Raji (cell line): ENCODE measurements at regions not wholly inside any gene's neighbourhood (a gene's known extent, or its start where the extent isn't known, plus 50 kb on each side); places are given as distances from the start of the nearest gene placed in this dataset.

Experiments
- POLR2A ChIP-seq: IDR thresholded peaks from 2 replicates; pipeline ENCODE4 v1.6.1; 2011; ENCODE audit warnings: low read depth, low read length, control low read depth; ENCODE audit not compliant: insufficient read depth

GRCh38 chr6:105871542-105871941 lies 214.6 kb upstream of the PRDM1 start:
- no peak for TF ChIP-seq POLR2A

- no peak for TF ChIP-seq POLR2A
Observed at GRCh38 chr6:105869835-105870440, 216.2 kb upstream of the PRDM1 start.

GRCh38 chr6:105868823-105869460 lies 217.2 kb upstream of the PRDM1 start:
- no peak for TF ChIP-seq POLR2A

- TF ChIP-seq POLR2A = no peak
Observed at GRCh38 chr6:105867821-105868220, 218.3 kb upstream of the PRDM1 start.

- no peak for TF ChIP-seq POLR2A
Observed at GRCh38 chr6:105867277-105867676, 218.9 kb upstream of the PRDM1 start.

- no peak for TF ChIP-seq POLR2A
Observed at GRCh38 chr6:105862936-105863607, 223.1 kb upstream of the PRDM1 start.

GRCh38 chr6:105859457-105859856 lies 226.7 kb upstream of the PRDM1 start:
- no peak for TF ChIP-seq POLR2A

- TF ChIP-seq POLR2A = no peak
Observed at GRCh38 chr6:105855433-105855832, 230.7 kb upstream of the PRDM1 start.

GRCh38 chr6:105851606-105852005 lies 234.5 kb upstream of the PRDM1 start:
- no peak for TF ChIP-seq POLR2A

- TF ChIP-seq POLR2A = no peak
Observed at GRCh38 chr6:105851113-105851580, 235.0 kb upstream of the PRDM1 start.

- no peak for TF ChIP-seq POLR2A
Observed at GRCh38 chr6:105850261-105851112, 235.6 kb upstream of the PRDM1 start.

GRCh38 chr6:105849746-105850145 lies 236.4 kb upstream of the PRDM1 start:
- TF ChIP-seq POLR2A = no peak

- TF ChIP-seq POLR2A = no peak
Observed at GRCh38 chr6:105847433-105847832, 238.7 kb upstream of the PRDM1 start.

- TF ChIP-seq POLR2A = no peak
Observed at GRCh38 chr6:105844275-105844883, 241.8 kb upstream of the PRDM1 start.

GRCh38 chr6:105839266-105839665 lies 246.9 kb upstream of the PRDM1 start:
- TF ChIP-seq POLR2A = no peak
